Sigmoid colon (tissue), 4 donors: ENCODE measurements at regions not wholly inside any gene's neighbourhood (a gene's known extent, or its start where the extent isn't known, plus 50 kb on each side); places are given as distances from the start of the nearest gene placed in this dataset.

Experiments
- EP300 ChIP-seq, 4 donors: sonication (generic); formaldehyde crosslinking; IDR thresholded peaks; one replicate each; pipeline ENCODE4 v1.6.1; 2017; ENCODE audit warnings: antibody characterized with exemption in 4 of 4
- POLR2A ChIP-seq, 2 donors: fragments of 450-650 bp; IDR thresholded peaks; one replicate each; pipeline ENCODE4 v1.6.1; 2016; ENCODE audit warnings: antibody characterized with exemption in 2 of 2, mild to moderate bottlenecking in 2 of 2, moderate library complexity in 2 of 2
- POLR2AphosphoS5 ChIP-seq, 4 donors: sonication (generic); formaldehyde crosslinking; IDR thresholded peaks; one replicate each; pipeline ENCODE4 v1.6.1; 2017; ENCODE audit warnings: antibody characterized with exemption in 4 of 4
- TF ChIP-seq, protein P1 (sequence below), 4 experiments: fragments of 450-650 bp in 3 of 4; fragments of 200-600 bp in 1 of 4; IDR thresholded peaks; one replicate each; pipeline ENCODE4 v1.5.1; 2016 to 2019; ENCODE audit warnings: antibody characterized with exemption in 4 of 4, mild to moderate bottlenecking in 3 of 4, moderate library complexity in 2 of 4

DNA sequence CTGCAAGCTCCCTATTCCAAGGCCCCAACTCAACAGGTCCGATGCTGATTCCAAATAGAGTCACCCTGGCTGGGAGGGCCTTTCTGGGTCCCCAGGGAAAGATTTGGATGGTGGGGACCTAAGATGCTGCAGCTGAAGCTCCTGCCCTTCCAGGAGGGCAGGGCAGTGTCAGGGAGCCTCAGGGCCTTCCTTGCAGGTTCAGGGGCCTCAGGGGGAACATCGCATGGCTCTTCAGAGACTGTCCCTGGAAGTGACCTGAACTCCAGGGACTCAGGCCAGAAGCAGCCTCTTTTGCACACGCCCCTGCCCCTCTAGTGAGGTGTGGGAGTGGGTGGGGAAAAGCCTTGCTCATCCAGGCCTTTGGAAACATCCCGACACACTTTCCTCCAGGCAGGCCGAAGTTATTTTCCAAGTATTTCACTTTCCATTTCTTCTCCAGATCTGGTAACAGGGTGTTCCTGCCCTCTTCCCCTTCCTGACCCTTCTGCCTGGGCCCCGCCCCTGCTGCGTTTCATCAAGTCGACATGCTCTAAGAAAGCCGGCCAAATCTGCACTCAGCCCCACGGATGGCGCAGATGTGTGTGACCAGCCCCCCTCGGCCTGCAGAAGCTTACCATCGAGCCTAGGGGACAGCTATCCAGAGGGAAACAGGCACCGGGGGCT is 159.5 kb downstream of the FGF18 start:
- TF ChIP-seq, protein P1, sequence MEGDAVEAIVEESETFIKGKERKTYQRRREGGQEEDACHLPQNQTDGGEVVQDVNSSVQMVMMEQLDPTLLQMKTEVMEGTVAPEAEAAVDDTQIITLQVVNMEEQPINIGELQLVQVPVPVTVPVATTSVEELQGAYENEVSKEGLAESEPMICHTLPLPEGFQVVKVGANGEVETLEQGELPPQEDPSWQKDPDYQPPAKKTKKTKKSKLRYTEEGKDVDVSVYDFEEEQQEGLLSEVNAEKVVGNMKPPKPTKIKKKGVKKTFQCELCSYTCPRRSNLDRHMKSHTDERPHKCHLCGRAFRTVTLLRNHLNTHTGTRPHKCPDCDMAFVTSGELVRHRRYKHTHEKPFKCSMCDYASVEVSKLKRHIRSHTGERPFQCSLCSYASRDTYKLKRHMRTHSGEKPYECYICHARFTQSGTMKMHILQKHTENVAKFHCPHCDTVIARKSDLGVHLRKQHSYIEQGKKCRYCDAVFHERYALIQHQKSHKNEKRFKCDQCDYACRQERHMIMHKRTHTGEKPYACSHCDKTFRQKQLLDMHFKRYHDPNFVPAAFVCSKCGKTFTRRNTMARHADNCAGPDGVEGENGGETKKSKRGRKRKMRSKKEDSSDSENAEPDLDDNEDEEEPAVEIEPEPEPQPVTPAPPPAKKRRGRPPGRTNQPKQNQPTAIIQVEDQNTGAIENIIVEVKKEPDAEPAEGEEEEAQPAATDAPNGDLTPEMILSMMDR (IDR thresholded peaks at IDR 0.05), result no peak
- TF ChIP-seq EP300 (IDR thresholded peaks at IDR 0.05), result peak in 1 of 4 donors; percentile 20
- peak; percentile 41 to 81 (median 77) for TF ChIP-seq POLR2AphosphoS5 (IDR thresholded peaks at IDR 0.05)
- no peak for TF ChIP-seq POLR2A (IDR thresholded peaks at IDR 0.05)
